Lower lobe of right lung (tissue), 2 donors: ENCODE measurements at regions not wholly inside any gene's neighbourhood (a gene's known extent, or its start where the extent isn't known, plus 50 kb on each side); places are given as distances from the start of the nearest gene placed in this dataset.

Source experiments
- ATAC-seq, 2 donors: fragments of 200-7000 bp; cut with Tn5 transposase; one replicate each; pipeline ENCODE4 v1.9.1; 2020 to 2022; ENCODE audit warnings: mild to moderate bottlenecking in 2 of 2, moderate library complexity in 2 of 2
- DNase-seq: peaks from one replicate; pipeline ENCODE4 v3.0.0-alpha.2; 2020
- H3K27ac ChIP-seq: fragments of 200-600 bp; one replicate; pipeline ENCODE4 v1.8.0; 2022
- H3K27me3 ChIP-seq: fragments of 200-600 bp; one replicate; pipeline ENCODE4 v1.8.0; 2022; ENCODE audit warnings: low read depth
- H3K36me3 ChIP-seq: fragments of 200-600 bp; one replicate; pipeline ENCODE4 v1.8.0; 2022; ENCODE audit warnings: mild to moderate bottlenecking
- H3K4me1 ChIP-seq: fragments of 200-600 bp; one replicate; pipeline ENCODE4 v1.8.0; 2022
- H3K4me3 ChIP-seq: fragments of 200-600 bp; one replicate; pipeline ENCODE4 v1.8.0; 2022; ENCODE audit warnings: mild to moderate bottlenecking
- H3K9me3 ChIP-seq: fragments of 200-600 bp; one replicate; pipeline ENCODE4 v1.8.0; 2022
- CTCF ChIP-seq: fragments of 200-600 bp; IDR thresholded peaks from one replicate; pipeline ENCODE4 v1.8.0; 2022; ENCODE audit warnings: antibody characterized with exemption, mild to moderate bottlenecking
- intact Hi-C: fragments of 100-400 bp; cut with DNase I; formaldehyde crosslinking; loops from one replicate; pipeline ENCODE4 v1.11.0; 2022
- donor health status: DM: no; HTN: yes; CAD: no; lungs with severe emphysema.

GRCh38 chr4:153117554-153117953 lies 86.7 kb upstream of the TRIM2 start:
- no peak for ATAC-seq
- Histone ChIP-seq H3K9me3 (no peaks in the 10 kb centered on the region), H3K36me3 (no peaks in the 10 kb centered on the region)

GRCh38 chr4:153119626-153120025 lies 84.6 kb upstream of the TRIM2 start:
- H3K27me3 ChIP-seq: no peaks in the 10 kb centered on the region
- peaks cover 14% of the 10 kb centered on the region for H3K4me1 ChIP-seq
- ATAC-seq (no peak), DNase-seq (no peak)
- intact Hi-C loops: no loop called here
- no peak for TF ChIP-seq CTCF
- H3K27ac ChIP-seq: no peak overlapping the region
- H3K4me3 ChIP-seq: no peak overlapping the region
- no peaks in the 10 kb centered on the region for H3K36me3 ChIP-seq
- no peaks in the 10 kb centered on the region for H3K9me3 ChIP-seq

More at GRCh38 chr4:153117554-153117953, 86.7 kb upstream of the TRIM2 start:
- H3K4me3 ChIP-seq: no peak overlapping the region
- TF ChIP-seq CTCF: no peak
- peaks cover 14% of the 10 kb centered on the region for H3K4me1 ChIP-seq
- intact Hi-C loops: no loop called here
- no peaks in the 10 kb centered on the region for H3K27me3 ChIP-seq
- no peak overlapping the region for H3K27ac ChIP-seq
- DNase-seq: no peak

GRCh38 chr4:153120235-153120634 lies 84.0 kb upstream of the TRIM2 start:
- H3K4me3 ChIP-seq: no peak overlapping the region

GRCh38 chr4:153122855-153123254 lies 81.4 kb upstream of the TRIM2 start:
- no peak for DNase-seq
- ATAC-seq: no peak
- no peaks in the 10 kb centered on the region for H3K36me3 ChIP-seq
- no peak for TF ChIP-seq CTCF
- no peak overlapping the region for H3K4me3 ChIP-seq
- intact Hi-C loops: no loop called here
- H3K9me3 ChIP-seq: no peaks in the 10 kb centered on the region
- no peaks in the 10 kb centered on the region for H3K4me1 ChIP-seq
- no peaks in the 10 kb centered on the region for H3K27me3 ChIP-seq
- H3K27ac ChIP-seq: no peak overlapping the region

More at GRCh38 chr4:153120235-153120634, 84.0 kb upstream of the TRIM2 start:
- no peaks in the 10 kb centered on the region for H3K9me3 ChIP-seq
- H3K4me1 ChIP-seq: peaks cover 8% of the 10 kb centered on the region
- no peak for TF ChIP-seq CTCF
- H3K27ac ChIP-seq: no peak overlapping the region
- ATAC-seq (no peak), DNase-seq (no peak)
- no peaks in the 10 kb centered on the region for H3K36me3 ChIP-seq
- H3K27me3 ChIP-seq: no peaks in the 10 kb centered on the region
- intact Hi-C loops: no loop called here

GRCh38 chr4:153126137-153126536 lies 78.1 kb upstream of the TRIM2 start:
- Histone ChIP-seq H3K27ac (no peak overlapping the region), H3K4me1 (no peaks in the 10 kb centered on the region), H3K27me3 (no peaks in the 10 kb centered on the region), H3K4me3 (no peak overlapping the region), H3K9me3 (no peaks in the 10 kb centered on the region), H3K36me3 (no peaks in the 10 kb centered on the region)
- intact Hi-C loops: no loop called here
- no peak for ATAC-seq
- DNase-seq: no peak
- TF ChIP-seq CTCF: no peak
